ENCODE measurements at regions not wholly inside any gene's neighbourhood (a gene's known extent, or its start where the extent isn't known, plus 50 kb on each side); places are given as distances from the start of the nearest gene placed in this dataset.

DNA sequence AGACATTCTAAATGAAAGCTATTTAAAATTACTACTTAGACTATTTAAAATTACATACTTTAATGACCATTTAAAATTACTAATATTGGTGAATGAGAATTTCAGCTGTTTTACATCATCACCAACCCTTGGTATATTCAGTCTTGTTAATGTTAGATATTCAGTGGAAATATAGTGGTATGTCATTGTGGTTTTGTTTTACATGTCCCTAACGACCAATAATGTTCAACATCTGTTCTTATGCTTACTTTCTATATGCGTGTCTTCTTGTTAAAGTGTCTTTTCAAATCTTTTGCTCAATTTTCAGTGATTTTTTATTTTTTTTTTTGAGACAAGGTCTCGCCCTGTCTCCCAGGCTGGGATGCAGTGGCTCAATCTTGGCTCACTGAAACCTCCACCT is 279.3 kb upstream of the TARS1 start:
- H3K4me2 ChIP-seq (ENCODE audit: control insufficient read depth, extremely low read depth, insufficient read depth, low read depth, low read length) = no peak overlapping the region
- no peak overlapping the region for H3K4me3 ChIP-seq (ENCODE audit: control insufficient read depth in 2 of 3, extremely low read depth in 1 of 3, insufficient read depth in 2 of 3, low read depth in 1 of 3, low read length in 3 of 3)
- TF ChIP-seq, protein P1, sequence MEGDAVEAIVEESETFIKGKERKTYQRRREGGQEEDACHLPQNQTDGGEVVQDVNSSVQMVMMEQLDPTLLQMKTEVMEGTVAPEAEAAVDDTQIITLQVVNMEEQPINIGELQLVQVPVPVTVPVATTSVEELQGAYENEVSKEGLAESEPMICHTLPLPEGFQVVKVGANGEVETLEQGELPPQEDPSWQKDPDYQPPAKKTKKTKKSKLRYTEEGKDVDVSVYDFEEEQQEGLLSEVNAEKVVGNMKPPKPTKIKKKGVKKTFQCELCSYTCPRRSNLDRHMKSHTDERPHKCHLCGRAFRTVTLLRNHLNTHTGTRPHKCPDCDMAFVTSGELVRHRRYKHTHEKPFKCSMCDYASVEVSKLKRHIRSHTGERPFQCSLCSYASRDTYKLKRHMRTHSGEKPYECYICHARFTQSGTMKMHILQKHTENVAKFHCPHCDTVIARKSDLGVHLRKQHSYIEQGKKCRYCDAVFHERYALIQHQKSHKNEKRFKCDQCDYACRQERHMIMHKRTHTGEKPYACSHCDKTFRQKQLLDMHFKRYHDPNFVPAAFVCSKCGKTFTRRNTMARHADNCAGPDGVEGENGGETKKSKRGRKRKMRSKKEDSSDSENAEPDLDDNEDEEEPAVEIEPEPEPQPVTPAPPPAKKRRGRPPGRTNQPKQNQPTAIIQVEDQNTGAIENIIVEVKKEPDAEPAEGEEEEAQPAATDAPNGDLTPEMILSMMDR (optimal IDR thresholded peaks at IDR 0.05 in 1 of 3, IDR thresholded peaks at IDR 0.05 in 1 of 3, conservative IDR thresholded peaks at IDR 0.05 in 1 of 3; ENCODE audit: extremely low read depth in 1 of 3, insufficient read depth in 2 of 3, low read length in 3 of 3) = no peak
- TF ChIP-seq EZH2 (IDR thresholded peaks at IDR 0.05; ENCODE audit: low read length) = no peak
- H3K9me1 ChIP-seq (ENCODE audit: control insufficient read depth, extremely low read depth, insufficient read depth, low read length) = no peaks in the 10 kb centered on the region
- dilution Hi-C loops (cut with MboI; ENCODE audit: extremely low pct_ligation_motif_present, low sequenced_read_pairs) = no loop called here
- no peaks in the 10 kb centered on the region for H3K9me3 ChIP-seq (ENCODE audit: control insufficient read depth, low read depth, low read length)
- no peaks in the 10 kb centered on the region for H4K20me1 ChIP-seq (ENCODE audit: control insufficient read depth, extremely low read depth, insufficient read depth, low read length)
- no peaks in the 10 kb centered on the region for H3K27me3 ChIP-seq (ENCODE audit: control insufficient read depth, extremely low read depth, insufficient read depth, low read length)
- H2AFZ ChIP-seq (ENCODE audit: control insufficient read depth, low read length) = no peak overlapping the region
- no peak for FAIRE-seq
- no peaks in the 10 kb centered on the region for H3K36me3 ChIP-seq (ENCODE audit: control insufficient read depth in 2 of 2, extremely low read depth in 1 of 2, insufficient read depth in 2 of 2, low read length in 2 of 2)
- H3K4me1 ChIP-seq (ENCODE audit: control insufficient read depth, extremely low read depth, insufficient read depth, low read length) = no peaks in the 10 kb centered on the region
- no peak for DNase-seq (ENCODE audit: low read depth, low spot score)
- no peaks in the 10 kb centered on the region for H3K79me2 ChIP-seq (ENCODE audit: control insufficient read depth, insufficient read depth, low read length)
- no peak overlapping the region for H3K9ac ChIP-seq (ENCODE audit: control insufficient read depth, extremely low read depth, insufficient read depth, low read length)
- H3K27ac ChIP-seq (ENCODE audit: control insufficient read depth, insufficient read depth, low read length) = no peak overlapping the region

DNA sequence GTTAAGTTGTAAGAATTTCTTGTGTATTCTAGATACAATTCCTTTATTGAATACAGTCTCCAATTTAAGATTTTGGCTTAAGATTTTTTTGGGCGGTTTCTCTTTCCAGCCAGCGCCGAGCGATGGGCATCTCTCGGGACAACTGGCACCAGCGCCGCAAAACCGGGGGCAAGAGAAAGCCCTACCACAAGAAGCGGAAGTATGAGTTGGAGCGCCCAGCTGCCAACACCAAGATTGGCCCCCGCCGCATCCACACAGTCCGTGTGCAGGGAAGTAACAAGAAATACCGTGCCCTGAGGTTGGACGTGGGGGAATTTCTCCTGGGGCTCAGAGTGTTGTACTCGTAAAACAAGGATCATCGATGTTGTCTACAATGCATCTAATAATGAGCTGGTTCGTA is 278.7 kb upstream of the TARS1 start:
- H3K9ac ChIP-seq (ENCODE audit: control insufficient read depth, extremely low read depth, insufficient read depth, low read length) = no peak overlapping the region
- DNase-seq (ENCODE audit: low read depth, low spot score) (no peak), FAIRE-seq (no peak)
- no peaks in the 10 kb centered on the region for H3K4me1 ChIP-seq (ENCODE audit: control insufficient read depth, extremely low read depth, insufficient read depth, low read length)
- dilution Hi-C loops (cut with MboI; ENCODE audit: extremely low pct_ligation_motif_present, low sequenced_read_pairs) = no loop called here
- no peaks in the 10 kb centered on the region for H3K36me3 ChIP-seq (ENCODE audit: control insufficient read depth in 2 of 2, extremely low read depth in 1 of 2, insufficient read depth in 2 of 2, low read length in 2 of 2)
- no peaks in the 10 kb centered on the region for H3K9me3 ChIP-seq (ENCODE audit: control insufficient read depth, low read depth, low read length)
- no peak overlapping the region for H3K4me3 ChIP-seq (ENCODE audit: control insufficient read depth in 2 of 3, extremely low read depth in 1 of 3, insufficient read depth in 2 of 3, low read depth in 1 of 3, low read length in 3 of 3)
- no peaks in the 10 kb centered on the region for H3K9me1 ChIP-seq (ENCODE audit: control insufficient read depth, extremely low read depth, insufficient read depth, low read length)
- H4K20me1 ChIP-seq (ENCODE audit: control insufficient read depth, extremely low read depth, insufficient read depth, low read length) = no peaks in the 10 kb centered on the region
- no peak overlapping the region for H3K4me2 ChIP-seq (ENCODE audit: control insufficient read depth, extremely low read depth, insufficient read depth, low read depth, low read length)
- H3K27ac ChIP-seq (ENCODE audit: control insufficient read depth, insufficient read depth, low read length) = no peak overlapping the region
- no peaks in the 10 kb centered on the region for H3K27me3 ChIP-seq (ENCODE audit: control insufficient read depth, extremely low read depth, insufficient read depth, low read length)
- H3K79me2 ChIP-seq (ENCODE audit: control insufficient read depth, insufficient read depth, low read length) = no peaks in the 10 kb centered on the region
- TF ChIP-seq EZH2 (IDR thresholded peaks at IDR 0.05; ENCODE audit: low read length) = no peak
- TF ChIP-seq, protein P1 (optimal IDR thresholded peaks at IDR 0.05 in 1 of 3, IDR thresholded peaks at IDR 0.05 in 1 of 3, conservative IDR thresholded peaks at IDR 0.05 in 1 of 3; ENCODE audit: extremely low read depth in 1 of 3, insufficient read depth in 2 of 3, low read length in 3 of 3) = no peak
- H2AFZ ChIP-seq (ENCODE audit: control insufficient read depth, low read length) = no peak overlapping the region
